HuH-7 (cell line): ENCODE measurements at regions not wholly inside any gene's neighbourhood (a gene's known extent, or its start where the extent isn't known, plus 50 kb on each side); places are given as distances from the start of the nearest gene placed in this dataset.
"Not testable (repeated sequence)": the region's sequence is repeated elsewhere in the genome, so short reads cannot be mapped to it uniquely, and the experiment has no call there.

Experiments used
- DNase-seq: peaks from one replicate; pipeline ENCODE4 v3.0.0; 2011; ENCODE audit warnings: low spot score

- DNase-seq: not testable (repeated sequence)
These were observed 75.0 kb downstream of the C9orf50 start for GRCh38 chr9:129545876-129546275.

- no peak for DNase-seq
These were observed 76.1 kb downstream of the C9orf50 start for GRCh38 chr9:129544761-129545160.

- DNase-seq: no peak
These were observed 78.2 kb downstream of the C9orf50 start for GRCh38 chr9:129542741-129543140.

- DNase-seq: no peak
These were observed 79.6 kb downstream of the C9orf50 start for GRCh38 chr9:129541270-129541669.

GRCh38 chr9:129539446-129539845, 81.5 kb downstream of the C9orf50 start:
- DNase-seq: no peak

GRCh38 chr9:129531860-129532402, 89.0 kb downstream of the C9orf50 start:
- DNase-seq: not testable (repeated sequence)

- not testable (repeated sequence) for DNase-seq
These were observed 92.9 kb downstream of the C9orf50 start for GRCh38 chr9:129527955-129528354.

- no peak for DNase-seq
These were observed 95.2 kb downstream of the C9orf50 start for GRCh38 chr9:129525656-129526196.

- no peak for DNase-seq
These were observed 96.2 kb downstream of the C9orf50 start for GRCh38 chr9:129524582-129525270.

GRCh38 chr9:129523943-129524581, 96.8 kb downstream of the C9orf50 start:
- DNase-seq: no peak

- DNase-seq: no peak
These were observed 98.5 kb downstream of the C9orf50 start for GRCh38 chr9:129522351-129522750.

- no peak for DNase-seq
These were observed 100.8 kb downstream of the C9orf50 start for GRCh38 chr9:129520082-129520481.

GRCh38 chr9:129518074-129518473, 102.8 kb downstream of the C9orf50 start:
- DNase-seq: no peak

GRCh38 chr9:129517006-129517405, 103.9 kb downstream of the C9orf50 start:
- no peak for DNase-seq

- DNase-seq: no peak
These were observed 106.0 kb downstream of the C9orf50 start for GRCh38 chr9:129514891-129515290.

- DNase-seq: no peak
These were observed 106.4 kb downstream of the C9orf50 start for GRCh38 chr9:129514497-129514867.

- DNase-seq: no peak
These were observed 106.9 kb downstream of the C9orf50 start for GRCh38 chr9:129513856-129514496.

- DNase-seq: no peak
These were observed 107.6 kb downstream of the C9orf50 start for GRCh38 chr9:129513282-129513681.

- DNase-seq: no peak
These were observed 109.5 kb downstream of the C9orf50 start for GRCh38 chr9:129511285-129511900.

- no peak for DNase-seq
These were observed 111.4 kb downstream of the C9orf50 start for GRCh38 chr9:129509533-129509928.

GRCh38 chr9:129507805-129508204, 113.1 kb downstream of the C9orf50 start:
- DNase-seq: no peak

- DNase-seq: no peak
These were observed 114.0 kb downstream of the C9orf50 start for GRCh38 chr9:129506892-129507291.
